GM03348 (cell line): ENCODE measurements at regions not wholly inside any gene's neighbourhood (a gene's known extent, or its start where the extent isn't known, plus 50 kb on each side); places are given as distances from the start of the nearest gene placed in this dataset.
"Not testable (repeated sequence)": the region's sequence is repeated elsewhere in the genome, so short reads cannot be mapped to it uniquely, and the experiment has no call there.

Experiments used
- DNase-seq: peaks from one replicate; pipeline ENCODE4 v3.0.0; 2012; ENCODE audit warnings: low spot score

- no peak for DNase-seq
These were observed 165.7 kb upstream of the IRF2BP2 start for GRCh38 chr1:234775477-234776246.

DNA sequence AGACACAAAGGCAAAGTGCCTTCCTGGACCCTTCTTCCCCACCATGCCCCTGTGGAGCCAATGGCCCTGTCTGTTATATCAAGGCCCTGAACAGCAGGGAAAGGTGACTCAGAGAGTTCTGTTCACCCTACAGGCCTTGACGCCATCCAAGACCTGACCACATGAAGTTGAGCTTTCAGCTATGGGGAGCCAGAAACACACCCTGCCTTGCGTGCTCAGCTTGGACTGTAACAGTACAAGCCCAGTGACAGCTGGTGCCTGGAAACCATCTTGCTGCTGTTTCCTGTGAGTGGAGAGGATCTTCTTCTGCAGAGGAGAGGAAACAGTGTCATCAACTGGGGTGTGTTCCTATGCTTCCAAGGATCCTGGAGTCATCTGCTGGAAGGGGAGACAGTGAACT lies 165.0 kb upstream of the IRF2BP2 start:
- no peak for DNase-seq

DNA sequence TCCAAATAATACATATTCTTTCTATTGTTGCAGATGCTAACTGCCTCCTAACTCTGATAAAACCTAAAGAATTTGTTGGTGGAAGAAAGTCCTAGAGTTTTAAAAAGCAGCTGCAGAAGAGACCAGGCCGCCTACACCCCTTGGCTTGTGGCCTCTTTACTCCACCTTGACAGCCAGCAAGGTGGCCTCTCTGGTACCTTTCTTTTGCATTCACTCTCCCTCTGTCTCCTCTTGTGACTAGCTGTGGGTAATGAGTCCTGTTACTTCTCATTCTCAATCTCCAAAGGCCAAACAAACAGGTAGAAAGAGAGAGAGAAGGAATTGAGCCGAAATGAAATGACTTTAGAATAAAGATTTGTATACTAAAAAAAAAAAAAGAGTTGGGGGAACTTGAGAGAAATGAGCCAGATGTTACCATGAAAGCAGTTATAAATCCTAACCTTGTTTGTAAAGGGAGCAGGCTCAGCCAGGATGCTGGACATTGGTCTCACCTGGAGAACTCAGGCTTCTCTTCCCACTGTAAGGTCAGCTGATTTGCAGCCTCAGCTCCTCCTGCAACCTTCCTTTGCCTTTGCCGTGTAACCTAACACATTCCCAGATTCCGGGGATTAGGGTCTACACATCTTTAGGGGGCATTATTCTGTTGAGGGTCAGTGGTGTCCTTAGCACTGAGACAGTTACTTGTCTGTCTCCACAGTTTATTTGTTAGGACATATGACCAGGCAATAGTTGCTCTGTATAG lies 164.1 kb upstream of the IRF2BP2 start:
- no peak for DNase-seq

- DNase-seq = peak; percentile 95
These were observed 162.6 kb upstream of the IRF2BP2 start for GRCh38 chr1:234772345-234773147.

GRCh38 chr1:234771642-234772344 lies 161.8 kb upstream of the IRF2BP2 start:
- no peak for DNase-seq

DNA sequence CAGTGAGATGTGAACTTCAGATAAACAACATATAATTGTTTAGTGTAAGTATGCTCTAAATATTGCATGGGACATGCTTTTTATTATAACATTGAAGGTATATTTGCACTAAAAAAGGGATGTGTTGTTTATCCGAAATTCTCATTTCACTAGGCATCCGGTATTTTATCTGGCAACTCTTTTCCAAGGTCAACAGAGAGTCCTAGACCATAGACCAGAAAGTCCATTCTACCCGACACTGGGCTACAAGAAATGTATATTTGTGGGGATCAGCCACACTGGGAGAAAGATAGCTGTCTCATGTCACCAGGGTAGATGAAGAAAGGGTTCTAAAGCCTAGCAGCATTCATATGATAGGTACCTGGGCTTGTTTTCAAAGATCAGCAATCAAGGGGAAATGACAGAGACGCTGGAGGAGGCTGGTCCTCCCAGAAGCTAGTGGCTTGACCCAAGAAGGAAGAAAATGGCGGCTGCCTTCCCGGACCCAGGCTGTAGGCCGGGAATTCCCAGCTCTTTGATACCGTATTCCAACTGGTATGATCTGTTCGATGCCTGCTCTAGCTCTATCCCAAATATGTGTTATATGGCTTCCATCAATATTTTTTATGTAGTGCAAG lies 161.1 kb upstream of the IRF2BP2 start:
- DNase-seq = no peak

GRCh38 chr1:234769986-234770795 lies 160.2 kb upstream of the IRF2BP2 start:
- no peak for DNase-seq

- DNase-seq = no peak
These were observed 159.5 kb upstream of the IRF2BP2 start for GRCh38 chr1:234769284-234769985.

- no peak for DNase-seq
These were observed 158.7 kb upstream of the IRF2BP2 start for GRCh38 chr1:234768569-234769283.

DNA sequence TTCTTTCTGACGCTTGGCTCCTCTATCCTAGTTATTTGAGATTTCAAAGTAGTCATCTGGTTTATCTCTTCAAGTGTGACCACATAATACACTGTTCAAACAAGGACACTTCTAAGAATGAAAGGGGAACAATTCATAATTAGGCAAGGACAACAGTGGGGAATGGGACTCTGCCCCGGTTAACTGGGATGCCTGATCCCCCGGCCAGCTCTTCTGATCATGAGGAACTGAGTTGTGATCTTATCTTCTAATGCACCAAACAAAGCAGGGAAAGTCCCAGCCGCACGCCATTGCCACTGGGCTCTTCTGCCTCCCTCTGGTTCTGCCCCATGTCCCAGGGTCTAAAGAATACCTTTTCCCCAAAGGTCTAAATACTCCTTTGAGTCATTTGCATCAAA lies 158.2 kb upstream of the IRF2BP2 start:
- no peak for DNase-seq

DNA sequence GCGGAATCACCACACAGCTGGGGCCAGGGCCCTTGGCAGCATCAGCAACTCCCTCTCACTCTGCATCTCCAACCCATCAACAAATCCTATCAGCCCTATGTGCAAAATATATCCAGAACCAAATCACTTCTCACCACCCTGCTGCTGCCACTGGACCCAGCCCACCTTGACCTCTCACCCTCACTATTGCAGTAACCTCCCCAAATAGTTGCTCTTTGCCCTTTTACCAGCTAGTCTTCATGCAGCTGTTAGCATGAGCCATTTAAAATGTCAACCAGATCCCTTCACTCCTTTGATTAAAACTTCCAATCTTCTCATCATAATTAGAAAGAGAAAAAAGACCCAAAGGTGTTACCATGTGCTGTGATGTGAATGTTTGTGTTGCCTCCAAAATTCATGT lies 155.7 kb upstream of the IRF2BP2 start:
- no peak for DNase-seq

DNA sequence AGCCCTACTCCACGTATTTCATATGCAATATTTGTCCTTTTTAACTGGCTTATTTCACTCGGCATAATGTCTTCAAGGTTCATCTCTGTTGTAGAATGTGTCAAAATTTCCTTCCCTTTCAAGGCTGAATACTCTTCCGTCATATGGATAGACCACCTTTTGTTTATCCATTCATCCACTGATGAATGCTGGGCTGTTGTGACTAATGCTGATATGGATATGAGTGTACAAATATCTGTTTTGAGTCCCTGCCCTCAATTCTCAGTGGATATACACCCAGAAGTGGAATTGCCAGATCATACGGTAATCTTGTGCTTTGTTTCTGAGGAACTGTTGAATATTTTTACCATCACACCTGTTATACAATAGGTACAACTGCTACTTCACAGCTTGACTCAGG lies 155.2 kb upstream of the IRF2BP2 start:
- DNase-seq = no peak

- DNase-seq = no peak
These were observed 153.9 kb upstream of the IRF2BP2 start for GRCh38 chr1:234763910-234764309.

GRCh38 chr1:234763367-234763766 lies 153.4 kb upstream of the IRF2BP2 start:
- no peak for DNase-seq

GRCh38 chr1:234762127-234762526 lies 152.1 kb upstream of the IRF2BP2 start:
- not testable (repeated sequence) for DNase-seq

- DNase-seq = no peak
These were observed 150.3 kb upstream of the IRF2BP2 start for GRCh38 chr1:234760303-234760723.

GRCh38 chr1:234759888-234760287 lies 149.9 kb upstream of the IRF2BP2 start:
- no peak for DNase-seq

DNA sequence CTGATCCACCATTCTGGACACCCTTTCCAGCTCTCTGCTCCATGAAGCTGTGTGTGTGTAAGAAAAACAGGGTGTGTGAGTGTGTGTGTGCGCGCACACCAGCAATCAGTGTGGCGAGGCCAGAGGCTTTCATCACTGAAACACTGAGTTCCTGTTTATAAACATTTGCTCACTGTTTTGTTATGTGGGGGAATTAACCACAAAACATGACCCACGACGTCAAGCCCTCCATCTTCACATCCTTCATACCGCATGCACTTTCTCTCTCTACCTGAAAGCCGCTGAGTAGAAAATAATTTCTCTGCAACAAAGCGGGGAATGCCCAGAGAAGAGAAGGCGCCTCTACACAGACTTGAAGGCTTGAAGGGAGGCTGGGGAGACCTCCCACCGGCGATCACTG lies 148.9 kb upstream of the IRF2BP2 start:
- DNase-seq = no peak

DNA sequence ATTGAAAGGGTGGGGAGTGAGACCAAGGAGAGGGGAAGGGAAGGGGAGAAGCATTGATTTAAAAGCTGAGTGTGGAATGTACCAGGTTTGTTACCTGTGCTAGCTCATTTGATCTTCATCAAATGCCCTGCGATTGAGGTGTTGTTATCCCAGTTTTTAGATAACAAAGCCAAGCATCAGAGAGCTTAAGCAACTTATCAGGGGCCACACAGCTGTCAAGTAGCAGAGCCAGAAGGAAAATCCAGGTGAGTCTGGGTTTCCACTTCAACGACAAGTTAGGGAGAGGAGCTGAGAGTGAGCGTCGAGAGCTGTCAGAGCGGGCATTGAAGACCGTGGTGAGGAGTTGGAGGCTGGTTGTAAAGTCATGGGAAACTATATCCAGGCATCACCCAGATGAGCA lies 146.9 kb upstream of the IRF2BP2 start:
- no peak for DNase-seq
